NCI-H146 (cell line): ENCODE measurements at regions not wholly inside any gene's neighbourhood (a gene's known extent, or its start where the extent isn't known, plus 50 kb on each side); places are given as distances from the start of the nearest gene placed in this dataset.
"Not testable (repeated sequence)": the region's sequence is repeated elsewhere in the genome, so short reads cannot be mapped to it uniquely, and the experiment has no call there.

ENCODE experiments used
- DNase-seq: peaks from one replicate; lab custom pipeline; 2025; lab: John Stamatoyannopoulos, UW

DNA sequence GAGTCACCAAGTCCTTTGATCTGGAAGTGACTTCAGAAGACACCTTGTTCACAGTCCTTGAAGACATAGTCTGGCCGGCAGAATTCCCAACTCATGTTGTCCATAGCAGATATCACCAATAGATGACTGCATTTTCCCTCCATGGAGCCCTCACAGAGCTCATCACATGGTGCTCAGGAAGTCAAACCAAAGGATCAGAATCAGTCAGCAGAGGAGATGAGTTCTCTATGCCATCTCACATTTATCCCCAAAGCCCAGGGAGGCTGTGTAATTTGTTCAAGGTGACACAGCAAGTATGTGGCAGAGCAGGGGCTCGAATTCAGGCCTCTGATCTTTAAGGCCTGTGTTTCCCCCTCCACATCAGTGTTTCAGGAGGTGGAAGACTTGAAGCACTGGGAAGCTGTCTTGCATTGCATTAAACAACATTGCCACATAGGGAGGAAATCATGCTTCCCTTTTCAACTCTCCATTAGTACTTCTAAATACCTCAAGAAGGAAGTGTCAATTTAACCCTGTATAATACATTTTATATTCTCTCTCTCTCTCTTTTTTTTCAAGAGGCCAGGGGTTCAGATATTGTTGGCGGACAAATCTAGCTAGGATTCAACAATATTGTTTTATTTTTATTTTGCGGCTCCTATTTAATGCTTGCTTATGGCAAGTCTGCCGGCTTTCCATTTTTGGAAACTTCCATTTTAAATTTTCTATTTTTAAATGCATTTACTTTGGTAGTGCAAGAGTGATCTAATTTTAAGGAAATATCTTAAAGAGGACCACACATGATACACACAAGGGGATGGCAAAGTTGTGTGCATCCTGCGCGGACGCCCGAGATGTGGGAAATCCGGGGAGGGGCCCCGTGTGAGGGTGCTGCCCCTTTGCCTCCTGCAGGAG lies 61.9 kb downstream of the NPIPB5 start:
- not testable (repeated sequence) for DNase-seq

DNA sequence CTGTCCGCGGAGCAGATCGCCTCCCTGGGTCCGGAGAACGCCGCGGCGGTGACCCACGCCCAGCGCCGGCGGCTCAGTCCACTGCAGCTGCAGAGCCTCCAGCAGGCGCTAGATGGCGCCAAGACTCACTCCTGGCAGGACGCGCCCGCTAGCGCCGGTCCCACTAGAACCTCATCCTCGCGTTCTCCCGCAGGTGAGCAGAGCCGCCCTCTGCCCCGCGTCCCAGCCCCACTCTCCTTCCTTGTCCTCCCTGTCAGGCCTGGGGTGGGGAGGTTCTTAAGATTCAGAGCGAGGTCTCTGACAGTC lies 62.5 kb downstream of the NPIPB5 start:
- DNase-seq = not testable (repeated sequence)

DNA sequence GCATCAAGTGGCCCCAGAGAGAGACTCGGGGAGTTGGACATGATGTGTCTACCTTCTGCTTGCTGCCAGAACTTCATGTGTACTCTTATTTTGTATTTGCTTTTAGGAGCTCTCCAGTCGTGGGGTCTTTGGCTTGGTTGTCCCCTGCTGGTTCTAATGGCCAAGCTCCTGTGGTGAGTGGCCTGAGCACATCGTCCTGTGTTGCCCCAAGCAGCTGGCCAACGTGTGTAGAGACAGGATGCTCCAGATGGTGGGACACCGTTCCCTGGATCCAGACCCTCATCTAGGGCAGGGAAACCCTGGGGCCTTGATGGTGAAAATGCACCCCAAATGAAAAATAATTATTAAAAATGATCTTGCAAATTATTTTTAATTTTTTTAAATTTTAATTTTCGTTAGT lies 65.8 kb downstream of the NPIPB5 start:
- DNase-seq = not testable (repeated sequence)

DNA sequence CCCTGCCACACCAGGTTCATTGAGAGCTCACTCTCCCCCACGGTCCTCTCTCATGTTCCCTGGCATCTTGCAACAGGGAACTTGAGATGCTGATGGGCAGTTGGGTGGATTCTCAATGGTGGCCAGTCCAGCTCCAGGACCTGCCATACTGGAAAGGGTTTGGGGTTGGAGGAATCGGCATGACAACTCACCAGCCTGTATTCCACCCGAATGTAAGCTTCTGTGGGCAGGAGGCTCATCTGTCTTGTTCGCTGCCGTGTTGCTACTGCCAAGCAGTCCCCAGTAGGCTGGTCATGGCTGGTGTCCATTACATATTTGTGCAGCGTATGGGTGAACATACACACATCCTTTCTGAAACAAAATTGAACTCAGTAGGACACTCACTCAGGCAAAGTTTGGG lies 72.5 kb downstream of the NPIPB5 start:
- DNase-seq = not testable (repeated sequence)

DNA sequence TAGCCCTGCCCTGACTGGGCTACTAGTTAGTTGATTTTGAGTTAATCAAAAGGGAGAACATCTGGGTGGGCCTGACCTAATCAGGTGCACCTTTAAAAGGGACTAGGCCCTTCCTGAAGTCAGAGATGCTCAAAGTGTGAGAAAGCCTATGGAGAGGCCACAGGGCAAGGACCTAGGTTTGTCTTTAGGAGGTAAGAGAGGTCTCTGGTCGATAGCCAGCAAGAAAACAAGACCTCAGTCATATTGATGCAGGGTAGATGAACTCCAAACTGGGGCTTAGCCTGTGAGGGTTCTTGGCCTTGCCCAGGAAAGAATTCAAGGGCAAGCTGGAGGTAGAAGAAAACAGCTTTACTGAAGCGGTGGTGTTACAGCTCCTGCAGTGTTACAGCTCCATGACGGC lies 73.8 kb downstream of the NPIPB5 start:
- DNase-seq = not testable (repeated sequence)

DNA sequence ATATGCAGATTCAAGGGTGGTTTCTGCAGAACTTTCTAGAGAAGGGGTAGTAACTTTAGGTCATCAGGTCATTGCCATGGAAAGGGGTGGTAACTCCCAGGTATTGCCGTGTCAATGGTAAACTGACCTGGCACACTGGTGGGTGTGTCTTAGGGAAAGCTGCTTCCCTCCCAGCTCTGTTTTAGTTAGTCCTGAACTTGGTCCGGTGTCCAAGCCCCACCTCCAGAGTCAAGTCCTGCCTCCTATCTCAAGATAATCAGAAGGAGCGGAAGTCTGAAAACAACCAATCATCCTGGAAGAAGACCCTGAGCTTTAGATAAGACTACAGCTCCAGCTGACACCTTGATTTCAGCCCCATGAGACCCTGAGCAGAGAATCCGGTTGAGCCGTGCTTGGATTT lies 74.2 kb downstream of the NPIPB5 start:
- not testable (repeated sequence) for DNase-seq

DNA sequence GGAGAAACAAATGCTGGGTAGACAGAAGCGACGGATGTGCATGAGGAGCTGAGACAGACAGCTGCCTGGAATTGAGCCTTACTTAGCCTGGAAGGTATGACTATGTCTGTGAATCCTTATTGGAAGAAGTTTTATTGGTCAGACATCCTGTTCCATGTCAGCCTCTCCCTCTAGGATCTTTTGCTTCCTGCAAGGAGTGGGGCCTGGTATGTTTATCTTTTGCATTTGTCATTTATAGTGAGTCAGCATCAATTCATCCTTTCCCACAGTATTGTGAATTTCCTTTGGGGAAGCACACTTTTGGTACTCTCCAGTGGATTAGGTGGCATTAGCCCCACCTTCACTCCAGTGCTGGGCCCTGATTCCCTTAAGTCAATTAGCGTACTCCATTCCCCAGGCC lies 74.7 kb downstream of the NPIPB5 start:
- DNase-seq = not testable (repeated sequence)

DNA sequence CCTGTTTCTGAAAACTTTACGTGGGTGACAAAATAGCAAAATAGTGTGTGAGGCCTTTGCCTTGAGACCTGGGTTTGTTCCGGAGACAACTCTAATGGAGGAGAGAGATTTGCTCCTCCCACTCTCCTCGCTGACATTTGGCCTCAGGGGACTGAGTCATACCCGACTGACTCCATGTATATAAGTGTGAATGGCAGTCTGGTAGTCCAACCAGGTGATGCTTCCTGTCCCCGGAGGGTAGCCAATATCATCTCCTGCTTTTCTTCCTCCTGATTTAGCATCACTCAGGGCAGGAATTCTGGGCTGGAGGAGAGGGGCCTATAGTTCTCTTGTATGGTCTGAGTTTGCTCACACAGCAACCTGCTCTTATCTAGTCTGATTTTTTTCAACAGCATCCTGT lies 76.0 kb downstream of the NPIPB5 start:
- not testable (repeated sequence) for DNase-seq

DNA sequence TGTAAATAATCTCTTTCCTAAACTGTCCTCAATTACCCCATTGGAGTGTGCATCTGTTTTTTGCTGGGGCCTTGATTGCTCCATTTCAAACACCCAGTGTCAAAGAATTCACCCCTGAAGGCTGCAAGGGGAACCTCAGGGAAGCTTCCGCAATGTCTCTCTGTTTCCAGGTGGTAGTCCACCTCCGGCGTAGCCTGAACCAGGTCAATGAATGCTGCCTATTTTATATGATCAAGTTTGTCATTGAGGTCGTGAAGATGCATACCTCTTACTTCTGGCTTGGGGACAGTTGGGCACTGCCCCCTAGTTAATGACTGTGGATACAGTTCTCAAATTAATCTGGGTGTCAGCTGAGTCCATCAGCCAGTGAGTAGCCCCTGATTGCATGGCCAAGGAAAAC lies 79.1 kb downstream of the NPIPB5 start:
- DNase-seq = not testable (repeated sequence)

DNA sequence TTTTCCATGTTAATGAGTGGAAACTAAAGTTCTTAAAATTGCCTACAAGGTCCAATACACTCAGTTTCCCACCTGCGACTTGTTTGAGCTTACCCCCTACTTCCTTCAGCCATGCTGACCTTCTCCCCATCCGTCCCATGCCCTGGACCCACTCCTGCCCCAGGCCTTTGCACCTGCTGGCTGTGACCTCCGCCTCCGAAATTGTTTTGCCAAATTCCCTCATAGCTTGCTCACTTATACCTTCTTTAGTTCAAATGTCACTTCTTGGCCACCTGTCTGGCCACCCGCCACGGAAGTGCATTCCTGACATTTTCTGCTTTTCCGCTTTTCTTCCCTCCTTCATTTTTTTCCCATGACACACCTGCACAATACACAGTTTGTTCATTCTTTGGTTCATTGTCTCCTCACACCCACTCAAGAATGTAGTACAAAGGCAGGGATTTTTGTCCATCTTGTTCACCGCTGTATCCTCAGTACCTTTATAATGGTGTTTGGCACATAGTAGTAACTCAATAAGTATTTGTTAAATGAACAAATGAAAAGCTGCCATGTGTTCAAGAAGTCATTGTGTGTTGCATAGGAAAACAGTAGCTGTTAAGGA lies 85.9 kb downstream of the NPIPB5 start:
- not testable (repeated sequence) for DNase-seq

DNA sequence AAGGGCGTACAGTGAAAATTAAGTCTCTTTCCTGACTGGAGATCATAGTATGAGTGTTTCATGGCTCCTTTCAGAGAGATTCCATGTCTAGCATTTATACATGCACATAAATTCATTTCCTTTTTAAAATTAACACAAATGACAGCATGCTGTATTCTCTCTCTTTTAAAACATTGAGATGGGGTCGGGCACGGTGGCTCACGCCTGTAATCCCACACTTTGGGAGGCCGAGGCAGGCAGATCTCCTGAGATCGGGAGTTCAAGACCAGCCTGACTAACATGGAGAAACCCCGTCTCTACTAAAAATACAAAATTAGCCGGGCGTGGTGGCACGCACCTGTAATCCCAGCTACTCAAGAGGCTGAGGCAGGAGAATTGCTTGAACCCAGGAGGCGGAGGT lies 93.1 kb downstream of the NPIPB5 start:
- not testable (repeated sequence) for DNase-seq

DNA sequence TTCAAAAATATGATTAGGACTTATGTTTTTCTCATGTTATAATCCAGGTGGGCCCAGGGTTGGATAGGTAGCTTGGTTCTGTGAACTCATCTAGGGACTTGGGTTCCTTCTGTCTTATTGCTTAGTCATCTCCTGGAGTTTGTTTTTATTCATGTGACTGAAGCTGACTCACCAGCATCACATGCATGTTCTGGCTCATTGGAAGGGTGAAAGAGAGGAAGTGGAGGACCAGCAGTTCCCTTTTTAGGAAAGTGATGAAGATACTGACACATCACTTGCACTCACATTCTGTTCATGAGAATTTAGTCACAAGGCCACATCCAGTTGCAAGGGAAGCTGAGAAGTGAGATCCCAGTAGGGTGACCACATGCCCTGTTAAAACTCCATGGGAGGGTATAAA lies 95.9 kb downstream of the NPIPB5 start:
- DNase-seq = not testable (repeated sequence)

DNA sequence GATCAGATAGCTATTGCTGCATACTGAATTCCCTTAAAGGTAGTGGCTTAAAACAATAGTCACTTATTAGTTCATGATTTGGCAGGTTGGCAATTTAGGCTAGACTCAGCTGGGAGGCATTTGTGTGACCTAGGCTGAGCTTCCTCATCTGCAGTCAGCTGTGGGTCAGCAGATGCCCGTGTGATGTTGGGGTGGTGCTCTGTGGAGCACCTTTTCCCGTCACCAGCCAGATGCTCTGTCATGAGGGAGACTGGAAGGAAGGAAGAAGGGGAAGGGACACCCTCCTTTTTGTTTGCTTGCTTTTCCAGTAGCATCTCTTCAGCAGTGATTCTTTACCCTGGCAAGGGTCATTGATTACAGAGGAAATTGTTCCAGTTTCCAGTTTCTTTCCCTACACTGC lies 99.1 kb downstream of the NPIPB5 start:
- not testable (repeated sequence) for DNase-seq

DNA sequence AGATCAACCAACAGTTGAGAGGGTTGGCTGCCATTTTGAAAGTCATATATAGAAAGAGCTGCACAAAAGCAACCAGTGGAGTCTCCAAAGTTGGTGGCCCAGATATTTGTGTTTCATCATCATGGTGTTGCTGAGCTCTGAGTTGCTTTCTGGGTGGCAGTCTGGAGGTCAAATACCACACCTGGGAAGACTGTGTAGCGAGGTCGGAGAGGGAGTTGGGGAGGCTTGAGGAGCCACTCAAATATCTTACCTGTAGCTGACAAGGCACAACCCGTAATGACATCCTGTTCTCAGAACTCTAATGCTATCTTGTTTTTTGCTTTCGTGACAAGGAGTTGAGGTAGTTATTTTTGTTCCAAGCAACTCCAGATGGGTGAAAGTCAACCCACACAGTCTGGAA lies 100.4 kb downstream of the NPIPB5 start:
- DNase-seq = not testable (repeated sequence)

DNA sequence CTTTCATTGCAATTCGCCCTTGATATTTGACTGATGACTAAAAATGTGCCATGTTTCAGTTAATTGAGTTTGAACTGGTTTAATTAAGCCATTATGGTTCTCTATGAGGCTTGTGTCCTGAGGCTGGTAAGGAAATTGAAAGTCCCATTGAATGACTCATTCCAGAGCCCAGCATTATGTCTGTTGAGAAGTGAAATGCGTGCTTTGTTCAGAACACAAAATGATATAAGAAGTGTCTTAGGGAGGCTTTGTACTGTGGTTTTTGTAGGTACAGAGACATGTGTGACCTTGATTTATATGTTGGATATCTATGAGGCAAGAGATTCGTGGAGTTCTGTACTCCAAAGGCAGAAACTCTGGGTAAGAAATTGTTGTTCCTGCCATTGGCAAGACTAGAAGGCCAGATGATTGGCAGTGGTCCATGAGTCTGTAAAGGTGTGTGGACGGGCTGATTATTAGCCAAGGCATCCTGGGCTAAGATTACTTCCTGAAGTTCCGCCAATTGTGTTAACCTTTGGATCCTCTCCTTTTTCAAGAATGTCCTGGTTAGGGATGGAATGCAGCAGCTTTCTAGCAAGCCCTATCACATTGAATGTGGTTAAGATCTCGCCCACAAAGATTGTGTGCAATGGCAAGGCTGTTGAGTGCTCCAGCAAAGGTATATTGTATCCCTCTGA lies 103.7 kb downstream of the NPIPB5 start:
- DNase-seq = no peak

DNA sequence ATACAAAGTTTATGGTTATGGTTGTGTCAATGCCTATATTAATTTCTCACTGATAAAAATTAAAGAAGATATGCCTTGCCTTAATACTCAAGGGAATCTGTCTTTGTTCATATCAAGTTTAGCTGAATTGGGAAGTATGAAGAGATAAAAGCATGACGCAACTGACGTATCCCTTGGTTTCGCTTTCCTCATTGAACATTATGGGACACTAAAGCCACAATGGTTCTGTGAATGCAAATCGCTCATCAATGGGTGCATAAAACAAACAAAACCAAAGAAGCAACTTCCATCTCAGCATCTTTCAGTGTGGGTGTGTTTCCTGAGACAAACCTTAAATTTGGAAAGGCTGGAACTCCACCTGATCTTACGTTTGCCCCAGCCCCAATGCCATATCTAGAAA lies 108.2 kb downstream of the NPIPB5 start:
- no peak for DNase-seq

DNA sequence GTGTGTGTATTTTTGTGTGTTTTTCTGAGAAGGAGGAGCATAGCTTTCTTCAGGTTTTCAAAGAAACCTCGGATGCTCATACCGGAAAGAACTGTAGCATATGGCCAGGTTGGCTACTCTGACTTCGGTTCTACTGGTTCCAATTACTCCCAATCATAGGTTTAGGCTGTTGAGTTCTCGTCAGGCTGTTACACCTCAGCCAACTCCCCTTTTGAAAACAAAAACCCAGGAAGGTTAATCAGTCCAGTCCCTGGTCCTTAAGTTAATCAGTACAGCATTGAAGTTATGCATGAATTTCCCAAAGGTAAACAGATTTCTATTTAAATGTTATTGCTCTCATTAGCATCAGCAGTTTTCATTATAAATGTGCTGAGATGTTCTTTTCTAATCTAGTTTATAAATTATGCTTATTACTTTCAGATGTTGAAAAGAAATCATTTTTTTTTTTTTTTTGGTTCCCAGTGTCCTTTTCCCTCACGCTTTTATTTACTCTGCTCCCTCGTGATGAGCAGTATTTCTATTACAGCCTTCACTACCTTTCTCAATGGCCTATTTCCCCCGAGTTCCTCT lies 111.0 kb downstream of the NPIPB5 start:
- DNase-seq = no peak

DNA sequence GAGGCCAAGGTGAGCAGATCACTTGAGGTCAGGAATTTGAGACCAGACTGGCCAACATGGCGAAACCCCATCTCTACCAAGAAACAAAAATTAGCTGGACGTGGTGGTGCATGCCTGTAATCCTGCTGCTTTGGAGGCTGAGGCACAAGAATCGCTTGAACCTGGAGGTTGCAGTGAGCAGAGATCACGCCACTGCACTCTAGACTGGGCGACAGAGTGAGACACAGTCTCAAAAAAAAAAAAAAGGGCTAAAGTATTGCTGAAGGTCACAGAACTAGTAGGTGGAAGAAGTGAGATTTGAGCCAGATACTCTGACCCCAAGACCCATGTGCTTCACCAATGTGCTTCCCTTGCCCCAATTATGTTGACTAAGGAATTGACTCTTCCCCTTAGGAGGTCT lies 112.0 kb downstream of the NPIPB5 start:
- no peak for DNase-seq

DNA sequence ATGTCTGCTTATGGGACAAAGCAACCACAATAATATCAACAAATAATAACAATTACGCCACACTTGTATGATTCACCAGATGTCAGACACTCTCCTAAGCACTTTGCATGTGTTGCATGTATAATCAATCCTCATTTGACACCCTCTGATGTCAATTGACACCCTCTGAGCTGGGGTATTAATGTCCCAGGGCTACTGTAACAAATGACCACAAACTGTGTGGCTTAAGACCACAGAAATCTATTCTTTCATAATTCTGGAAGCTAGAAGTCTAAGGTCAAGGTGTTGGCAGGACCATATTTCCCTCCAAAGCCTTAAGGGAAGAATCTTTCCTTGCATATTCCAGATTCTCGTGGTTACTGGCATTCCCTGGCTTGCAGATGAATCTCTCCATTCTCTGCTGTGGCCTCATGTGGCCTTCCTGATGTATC lies 112.7 kb downstream of the NPIPB5 start:
- DNase-seq = no peak

DNA sequence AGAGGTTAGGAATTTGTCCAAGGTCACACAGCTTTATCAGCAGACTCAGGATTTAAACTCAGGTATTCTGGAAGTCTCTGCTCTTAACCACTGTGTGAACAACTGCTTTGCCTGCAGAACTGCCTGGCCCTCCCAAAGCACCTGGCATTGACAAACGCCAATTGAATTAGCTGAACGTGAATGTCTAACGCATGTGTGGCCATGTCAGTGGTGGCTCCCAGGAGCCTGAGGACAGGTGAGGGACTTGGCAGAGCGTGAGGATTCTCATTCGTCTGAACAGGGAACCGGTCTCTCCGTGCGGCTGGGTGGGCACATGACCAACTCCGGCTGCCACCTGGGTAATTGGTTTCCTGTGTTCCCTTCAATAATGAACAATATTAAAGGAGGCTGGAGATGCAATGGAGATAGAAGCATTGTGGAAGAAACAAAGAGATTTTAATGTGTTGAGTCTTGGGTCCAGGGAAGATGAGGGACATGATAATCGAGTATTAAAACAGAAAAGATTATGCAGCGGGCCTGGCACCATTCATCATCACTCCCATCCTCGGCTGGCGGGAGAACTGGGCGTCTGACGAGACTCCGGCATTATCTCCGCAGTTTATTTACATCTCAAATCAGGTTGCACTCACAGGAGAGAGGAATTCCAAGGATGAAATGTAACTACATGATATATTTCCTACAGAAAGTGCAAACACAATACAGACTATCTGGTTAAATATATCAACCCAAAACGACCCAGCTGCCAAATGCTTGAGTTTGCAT lies 113.5 kb downstream of the NPIPB5 start:
- peak; percentile 14 for DNase-seq

DNA sequence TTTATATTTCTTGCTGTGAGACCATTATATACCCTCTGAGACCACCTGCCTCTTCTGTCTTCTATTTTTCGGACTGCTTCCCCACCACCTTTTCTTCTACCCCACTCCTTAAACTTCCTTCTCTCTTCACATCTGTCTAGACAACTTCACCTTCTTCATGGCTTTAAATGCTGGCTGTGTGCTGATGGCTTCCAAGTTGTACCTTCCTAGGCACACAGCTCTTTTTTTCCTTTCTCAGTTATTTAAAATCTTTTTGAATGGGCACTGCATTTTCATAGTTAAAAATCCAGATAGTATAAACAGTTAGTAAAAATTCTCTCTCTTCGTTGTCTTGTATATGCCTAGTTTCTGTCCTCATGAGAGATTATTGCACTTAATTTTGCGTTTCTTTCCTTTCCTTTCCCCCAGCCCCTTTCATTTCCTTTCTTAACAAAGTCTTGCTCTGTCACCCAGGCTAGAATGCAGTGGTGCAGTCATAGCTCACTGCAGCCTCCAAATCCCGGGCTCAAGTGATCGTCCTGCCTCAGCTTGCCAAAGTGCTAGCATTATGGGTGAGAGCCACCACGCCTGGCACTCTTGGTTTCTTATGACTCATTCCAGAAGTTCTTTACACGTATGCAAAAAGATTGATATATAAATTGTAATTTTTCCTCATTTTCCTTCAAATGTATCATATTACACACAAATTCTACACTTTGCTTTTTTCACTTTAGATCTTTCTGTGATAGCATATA lies 114.3 kb downstream of the NPIPB5 start:
- DNase-seq = no peak
